Memory B cell (primary cell): ENCODE measurements at regions not wholly inside any gene's neighbourhood (a gene's known extent, or its start where the extent isn't known, plus 50 kb on each side); places are given as distances from the start of the nearest gene placed in this dataset.

ENCODE experiments used
- ATAC-seq: fragments of 150-1000 bp; cut with Tn5 transposase; 2 replicates; pipeline ENCODE4 v1.10.0; 2021; ENCODE audit warnings: low read depth, mild to moderate bottlenecking, moderate library complexity
- DNase-seq, 2 donors: peaks; one replicate each; pipeline ENCODE4 v3.0.0; 2022; ENCODE audit warnings: low spot score in 2 of 2
- H3K27ac Mint-ChIP-seq: one replicate; pipeline ENCODE4 v1.8.0; 2022; ENCODE audit warnings: mild to moderate bottlenecking, moderate library complexity, mixed read lengths
- H3K27me3 Mint-ChIP-seq: one replicate; pipeline ENCODE4 v1.8.0; 2022; ENCODE audit warnings: mixed read lengths
- H3K36me3 Mint-ChIP-seq: one replicate; pipeline ENCODE4 v1.8.0; 2022; ENCODE audit warnings: mild to moderate bottlenecking, mixed read lengths
- H3K4me1 Mint-ChIP-seq: one replicate; pipeline ENCODE4 v1.8.0; 2022; ENCODE audit warnings: mixed read lengths
- H3K4me3 Mint-ChIP-seq: one replicate; pipeline ENCODE4 v1.8.0; 2022; ENCODE audit warnings: mild to moderate bottlenecking, moderate library complexity, mixed read lengths
- H3K9me3 Mint-ChIP-seq: one replicate; pipeline ENCODE4 v1.8.0; 2022; ENCODE audit warnings: mixed read lengths

- no peaks in the 10 kb centered on the region for H3K4me1 Mint-ChIP-seq
- H3K27ac Mint-ChIP-seq, result no peak overlapping the region
- H3K36me3 Mint-ChIP-seq, result no peaks in the 10 kb centered on the region
- no peak for DNase-seq
- no peaks in the 10 kb centered on the region for H3K27me3 Mint-ChIP-seq
- H3K9me3 Mint-ChIP-seq, result peaks cover 4% of the 10 kb centered on the region
- ATAC-seq, result no peak
- no peak overlapping the region for H3K4me3 Mint-ChIP-seq
These were observed 976.9 kb upstream of the MBL2 start for GRCh38 chr10:53749439-53749838.

- no peak overlapping the region for H3K27ac Mint-ChIP-seq
- no peaks in the 10 kb centered on the region for H3K36me3 Mint-ChIP-seq
- DNase-seq (no peak), ATAC-seq (no peak)
- no peaks in the 10 kb centered on the region for H3K4me1 Mint-ChIP-seq
- no peaks in the 10 kb centered on the region for H3K27me3 Mint-ChIP-seq
- no peak overlapping the region for H3K4me3 Mint-ChIP-seq
- peaks cover 4% of the 10 kb centered on the region for H3K9me3 Mint-ChIP-seq
These were observed 975.7 kb upstream of the MBL2 start for GRCh38 chr10:53748319-53748718.

GRCh38 chr10:53744746-53745145, 972.2 kb upstream of the MBL2 start:
- Mint-ChIP-seq H3K9me3 (peaks cover 4% of the 10 kb centered on the region), H3K27ac (no peak overlapping the region), H3K36me3 (no peaks in the 10 kb centered on the region), H3K4me1 (no peaks in the 10 kb centered on the region), H3K27me3 (no peaks in the 10 kb centered on the region), H3K4me3 (no peak overlapping the region)
- ATAC-seq, result no peak
- DNase-seq, result no peak

GRCh38 chr10:53744176-53744575, 971.6 kb upstream of the MBL2 start:
- Mint-ChIP-seq H3K4me1 (no peaks in the 10 kb centered on the region), H3K9me3 (peaks cover 4% of the 10 kb centered on the region), H3K4me3 (no peak overlapping the region), H3K27ac (no peak overlapping the region), H3K36me3 (no peaks in the 10 kb centered on the region), H3K27me3 (no peaks in the 10 kb centered on the region)
- ATAC-seq (no peak), DNase-seq (no peak)

GRCh38 chr10:53737132-53737531, 964.5 kb upstream of the MBL2 start:
- no peaks in the 10 kb centered on the region for H3K36me3 Mint-ChIP-seq
- DNase-seq (no peak), ATAC-seq (no peak)
- H3K27ac Mint-ChIP-seq, result no peak overlapping the region
- H3K9me3 Mint-ChIP-seq, result peaks cover 5% of the 10 kb centered on the region
- no peak overlapping the region for H3K4me3 Mint-ChIP-seq
- no peaks in the 10 kb centered on the region for H3K27me3 Mint-ChIP-seq
- H3K4me1 Mint-ChIP-seq, result no peaks in the 10 kb centered on the region

GRCh38 chr10:53726921-53727320, 954.3 kb upstream of the MBL2 start:
- H3K36me3 Mint-ChIP-seq, result no peaks in the 10 kb centered on the region
- no peaks in the 10 kb centered on the region for H3K27me3 Mint-ChIP-seq
- no peak overlapping the region for H3K27ac Mint-ChIP-seq
- no peak overlapping the region for H3K4me3 Mint-ChIP-seq
- no peaks in the 10 kb centered on the region for H3K4me1 Mint-ChIP-seq
- ATAC-seq, result no peak
- H3K9me3 Mint-ChIP-seq, result peaks cover 2% of the 10 kb centered on the region
- DNase-seq, result no peak

GRCh38 chr10:53724581-53724980, 952.0 kb upstream of the MBL2 start:
- Mint-ChIP-seq H3K9me3 (no peaks in the 10 kb centered on the region), H3K36me3 (no peaks in the 10 kb centered on the region), H3K4me1 (no peaks in the 10 kb centered on the region), H3K27me3 (no peaks in the 10 kb centered on the region), H3K4me3 (no peak overlapping the region), H3K27ac (no peak overlapping the region)
- DNase-seq (no peak), ATAC-seq (no peak)

GRCh38 chr10:53719658-53720057, 947.1 kb upstream of the MBL2 start:
- Mint-ChIP-seq H3K27me3 (no peaks in the 10 kb centered on the region), H3K27ac (no peak overlapping the region), H3K4me3 (no peak overlapping the region), H3K4me1 (no peaks in the 10 kb centered on the region), H3K36me3 (no peaks in the 10 kb centered on the region), H3K9me3 (peaks cover 2% of the 10 kb centered on the region)
- ATAC-seq (no peak), DNase-seq (no peak)

- Mint-ChIP-seq H3K4me1 (no peaks in the 10 kb centered on the region), H3K27ac (no peak overlapping the region), H3K4me3 (no peak overlapping the region), H3K36me3 (no peaks in the 10 kb centered on the region), H3K27me3 (no peaks in the 10 kb centered on the region), H3K9me3 (peaks cover 2% of the 10 kb centered on the region)
- DNase-seq (no peak), ATAC-seq (no peak)
These were observed 943.6 kb upstream of the MBL2 start for GRCh38 chr10:53716156-53716555.

GRCh38 chr10:53713431-53713830, 940.8 kb upstream of the MBL2 start:
- no peaks in the 10 kb centered on the region for H3K4me1 Mint-ChIP-seq
- no peaks in the 10 kb centered on the region for H3K36me3 Mint-ChIP-seq
- ATAC-seq (no peak), DNase-seq (no peak)
- no peaks in the 10 kb centered on the region for H3K27me3 Mint-ChIP-seq
- no peaks in the 10 kb centered on the region for H3K9me3 Mint-ChIP-seq
- H3K4me3 Mint-ChIP-seq, result no peak overlapping the region
- H3K27ac Mint-ChIP-seq, result no peak overlapping the region

- Mint-ChIP-seq H3K9me3 (peaks cover 3% of the 10 kb centered on the region), H3K27me3 (no peaks in the 10 kb centered on the region), H3K27ac (no peak overlapping the region), H3K36me3 (no peaks in the 10 kb centered on the region), H3K4me3 (no peak overlapping the region), H3K4me1 (no peaks in the 10 kb centered on the region)
- DNase-seq, result no peak
- no peak for ATAC-seq
These were observed 929.9 kb upstream of the MBL2 start for GRCh38 chr10:53702489-53702888.

GRCh38 chr10:53701213-53701612, 928.6 kb upstream of the MBL2 start:
- no peak for ATAC-seq
- Mint-ChIP-seq H3K27me3 (no peaks in the 10 kb centered on the region), H3K36me3 (no peaks in the 10 kb centered on the region), H3K9me3 (peaks cover 3% of the 10 kb centered on the region), H3K4me3 (no peak overlapping the region), H3K27ac (no peak overlapping the region), H3K4me1 (no peaks in the 10 kb centered on the region)
- no peak for DNase-seq

GRCh38 chr10:53700278-53700677, 927.7 kb upstream of the MBL2 start:
- Mint-ChIP-seq H3K9me3 (peaks cover 3% of the 10 kb centered on the region), H3K4me3 (no peak overlapping the region), H3K4me1 (no peaks in the 10 kb centered on the region), H3K27ac (no peak overlapping the region), H3K27me3 (no peaks in the 10 kb centered on the region), H3K36me3 (no peaks in the 10 kb centered on the region)
- ATAC-seq (no peak), DNase-seq (no peak)

- no peak for ATAC-seq
- no peak for DNase-seq
- no peaks in the 10 kb centered on the region for H3K4me1 Mint-ChIP-seq
- H3K27ac Mint-ChIP-seq, result no peak overlapping the region
- peaks cover 3% of the 10 kb centered on the region for H3K9me3 Mint-ChIP-seq
- H3K36me3 Mint-ChIP-seq, result no peaks in the 10 kb centered on the region
- H3K4me3 Mint-ChIP-seq, result no peak overlapping the region
- H3K27me3 Mint-ChIP-seq, result no peaks in the 10 kb centered on the region
These were observed 927.1 kb upstream of the MBL2 start for GRCh38 chr10:53699684-53700083.

GRCh38 chr10:53699231-53699630, 926.6 kb upstream of the MBL2 start:
- no peak overlapping the region for H3K27ac Mint-ChIP-seq
- ATAC-seq, result no peak

GRCh38 chr10:53697038-53697437, 924.5 kb upstream of the MBL2 start:
- Mint-ChIP-seq H3K4me1 (no peaks in the 10 kb centered on the region), H3K4me3 (no peak overlapping the region), H3K9me3 (peaks cover 1% of the 10 kb centered on the region), H3K36me3 (no peaks in the 10 kb centered on the region), H3K27me3 (no peaks in the 10 kb centered on the region), H3K27ac (no peak overlapping the region)
- DNase-seq (no peak), ATAC-seq (no peak)

More at GRCh38 chr10:53699231-53699630, 926.6 kb upstream of the MBL2 start:
- Mint-ChIP-seq H3K36me3 (no peaks in the 10 kb centered on the region), H3K4me1 (no peaks in the 10 kb centered on the region), H3K4me3 (no peak overlapping the region), H3K27me3 (no peaks in the 10 kb centered on the region), H3K9me3 (peaks cover 3% of the 10 kb centered on the region)
- no peak for DNase-seq
